Kidney (tissue), 13 donors: ENCODE measurements at regions not wholly inside any gene's neighbourhood (a gene's known extent, or its start where the extent isn't known, plus 50 kb on each side); places are given as distances from the start of the nearest gene placed in this dataset.
A peak's percentile ranks its signal among the peaks of the same experiment; 100 is the strongest.

Experiments used
- DNase-seq, 5 donors: peaks; one replicate each; pipeline ENCODE4 v3.0.0-alpha.2; 2013 to 2020
- FAIRE-seq: peaks from 2 replicates; lab custom pipeline; 2012; peaks lifted over from hg19 to GRCh38; lab: Jason Lieb, UNC
- H3K27ac ChIP-seq, 2 donors: one replicate each; pipeline ENCODE4 v1.7.0; 2013; ENCODE audit warnings: low read depth in 2 of 2, low read length in 2 of 2, inconsistent platforms in 1 of 2
- H3K27me3 ChIP-seq: one replicate; pipeline ENCODE4 v1.7.1; 2013; ENCODE audit warnings: low read length, inconsistent platforms; ENCODE audit not compliant: control insufficient read depth, insufficient read depth
- H3K36me3 ChIP-seq, 3 donors: one replicate each; pipeline versions ENCODE4 v1.7.0 to v1.7.1; 2013; ENCODE audit warnings: low read length in 3 of 3, control low read depth in 1 of 3, inconsistent platforms in 1 of 3; ENCODE audit not compliant: insufficient read depth in 3 of 3, control insufficient read depth in 2 of 3
- H3K4me1 ChIP-seq, 3 donors: one replicate each; pipeline versions ENCODE4 v1.7.0 to v1.7.1; 2013; ENCODE audit warnings: low read length in 3 of 3, inconsistent platforms in 1 of 3, low read depth in 1 of 3; ENCODE audit not compliant: control insufficient read depth in 2 of 3, insufficient read depth in 2 of 3
- H3K4me3 ChIP-seq, 3 donors: one replicate each; pipeline versions ENCODE4 v1.7.0 to v1.8.1; 2013; ENCODE audit warnings: low read length in 3 of 3, control low read depth in 1 of 3, inconsistent platforms in 1 of 3
- H3K9ac ChIP-seq, 3 donors: one replicate each; pipeline versions ENCODE4 v1.7.0 to v1.7.1; 2013; ENCODE audit warnings: low read length in 3 of 3, control low read depth in 1 of 3, inconsistent platforms in 1 of 3
- H3K9me3 ChIP-seq, 3 donors: one replicate each; pipeline versions ENCODE4 v1.7.0 to v1.7.1; 2013; ENCODE audit warnings: low read length in 3 of 3, control low read depth in 1 of 3, inconsistent platforms in 1 of 3; ENCODE audit not compliant: control insufficient read depth in 2 of 3, insufficient read depth in 1 of 3
- intact Hi-C: fragments of 100-400 bp; cut with DNase I; formaldehyde crosslinking; loops from one replicate; pipeline ENCODE4 v1.11.1; 2022
- TF ChIP-seq, protein P1 (sequence below): IDR thresholded peaks from 3 replicates; pipeline ENCODE4 v1.5.1; 2012; ENCODE audit warnings: mild to moderate bottlenecking, moderate library complexity, borderline replicate concordance; ENCODE audit not compliant: insufficient read depth; ENCODE audit errors: extremely low read depth
- donor health status: control.
- donor health status: control.
- donor health status: control.
- donor health status: control.
- donor health status: control.
- donor health status: DM: yes; HTN: yes; CAD: no.
- donor health status: Normal renal cell carcinoma (clear cell type).

DNA sequence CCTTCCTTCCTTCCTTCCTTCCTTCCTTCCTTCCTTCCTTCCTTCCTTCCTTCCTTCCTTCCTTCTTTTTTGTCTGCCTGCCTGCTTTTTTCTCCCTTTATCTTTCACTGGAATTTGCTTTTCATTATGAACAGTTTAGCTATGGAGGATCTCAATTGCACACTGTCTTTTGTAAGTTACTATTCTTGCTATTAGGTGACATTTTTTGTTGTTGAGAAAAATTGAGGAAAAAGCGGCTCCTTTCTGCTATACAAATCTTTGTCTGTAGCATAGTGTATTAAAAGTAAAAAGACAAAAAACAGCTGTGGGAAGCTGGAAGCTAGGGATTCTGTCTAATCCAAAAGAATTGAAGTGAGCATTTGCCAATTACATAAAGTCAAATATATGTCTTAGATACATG is 448.7 kb downstream of the DCDC2C start:
- Histone ChIP-seq H3K27ac (no peak overlapping the region), H3K4me3 (no peak overlapping the region), H3K27me3 (no peaks in the 10 kb centered on the region), H3K9me3 (no peaks in the 10 kb centered on the region), H3K9ac (no peak overlapping the region), H3K36me3 (no peaks in the 10 kb centered on the region), H3K4me1 (no peaks in the 10 kb centered on the region)
- FAIRE-seq (no peak), DNase-seq (no peak)
- TF ChIP-seq, protein P1, sequence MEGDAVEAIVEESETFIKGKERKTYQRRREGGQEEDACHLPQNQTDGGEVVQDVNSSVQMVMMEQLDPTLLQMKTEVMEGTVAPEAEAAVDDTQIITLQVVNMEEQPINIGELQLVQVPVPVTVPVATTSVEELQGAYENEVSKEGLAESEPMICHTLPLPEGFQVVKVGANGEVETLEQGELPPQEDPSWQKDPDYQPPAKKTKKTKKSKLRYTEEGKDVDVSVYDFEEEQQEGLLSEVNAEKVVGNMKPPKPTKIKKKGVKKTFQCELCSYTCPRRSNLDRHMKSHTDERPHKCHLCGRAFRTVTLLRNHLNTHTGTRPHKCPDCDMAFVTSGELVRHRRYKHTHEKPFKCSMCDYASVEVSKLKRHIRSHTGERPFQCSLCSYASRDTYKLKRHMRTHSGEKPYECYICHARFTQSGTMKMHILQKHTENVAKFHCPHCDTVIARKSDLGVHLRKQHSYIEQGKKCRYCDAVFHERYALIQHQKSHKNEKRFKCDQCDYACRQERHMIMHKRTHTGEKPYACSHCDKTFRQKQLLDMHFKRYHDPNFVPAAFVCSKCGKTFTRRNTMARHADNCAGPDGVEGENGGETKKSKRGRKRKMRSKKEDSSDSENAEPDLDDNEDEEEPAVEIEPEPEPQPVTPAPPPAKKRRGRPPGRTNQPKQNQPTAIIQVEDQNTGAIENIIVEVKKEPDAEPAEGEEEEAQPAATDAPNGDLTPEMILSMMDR: no peak
- intact Hi-C loops: no loop called here

DNA sequence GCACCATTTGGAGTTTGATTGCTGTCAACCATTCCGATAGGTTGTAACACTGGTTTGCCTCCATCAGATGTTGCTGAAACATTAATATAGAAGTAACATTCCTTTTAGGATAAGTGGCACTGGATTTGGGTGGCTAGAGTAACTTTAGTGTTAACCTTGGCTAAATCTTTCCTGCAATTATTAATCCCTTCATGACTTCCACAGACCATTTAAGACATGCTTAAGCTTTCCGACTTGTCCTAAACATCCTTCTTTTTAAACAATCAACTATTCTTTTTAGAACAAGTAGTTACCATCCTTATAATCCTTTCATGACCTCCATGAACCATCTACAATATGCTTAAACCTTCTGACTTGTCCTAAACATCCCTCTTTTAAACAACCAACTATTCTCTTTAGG is 465.5 kb downstream of the DCDC2C start:
- no peak for DNase-seq
- H3K4me1 ChIP-seq: no peaks in the 10 kb centered on the region
- H3K27ac ChIP-seq: no peak overlapping the region
- H3K9me3 ChIP-seq: peaks cover 0 to 12% (median 0%) of the 10 kb centered on the region in 3 donors
- H3K9ac ChIP-seq: no peak overlapping the region
- H3K27me3 ChIP-seq: no peaks in the 10 kb centered on the region
- no peaks in the 10 kb centered on the region for H3K36me3 ChIP-seq
- peak overlapping the region in 1 of 3 donors; percentile 13 for H3K4me3 ChIP-seq
- FAIRE-seq: no peak
- TF ChIP-seq, protein P1: no peak
- intact Hi-C loops: no loop called here

DNA sequence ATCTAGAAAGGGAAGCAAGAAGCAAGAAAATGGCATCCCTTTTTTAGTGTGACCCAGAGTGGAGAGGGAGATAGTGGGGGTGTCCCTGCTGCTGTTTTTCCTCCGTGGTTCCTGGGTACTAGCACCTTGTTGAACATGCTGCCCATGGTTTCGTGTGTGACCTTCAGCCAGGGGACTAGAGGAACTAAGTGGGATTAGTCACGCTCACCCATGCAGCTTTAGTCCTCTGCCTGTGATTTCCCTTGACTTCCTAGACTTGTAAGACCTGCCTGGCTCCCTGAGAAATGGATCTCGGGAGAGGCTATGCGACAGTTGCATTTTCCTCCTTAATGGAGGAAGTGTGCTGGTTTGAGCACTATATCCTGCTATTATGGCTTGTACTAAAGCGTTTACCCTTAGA is 471.4 kb downstream of the DCDC2C start:
- H3K4me3 ChIP-seq: no peak overlapping the region
- DNase-seq (no peak), FAIRE-seq (no peak)
- H3K4me1 ChIP-seq: no peaks in the 10 kb centered on the region
- intact Hi-C loops: no loop called here
- no peaks in the 10 kb centered on the region for H3K36me3 ChIP-seq
- H3K27me3 ChIP-seq: no peaks in the 10 kb centered on the region
- no peak overlapping the region for H3K9ac ChIP-seq
- no peak overlapping the region for H3K27ac ChIP-seq
- TF ChIP-seq, protein P1: no peak
- peaks cover 0 to 32% (median 5%) of the 10 kb centered on the region in 3 donors for H3K9me3 ChIP-seq

DNA sequence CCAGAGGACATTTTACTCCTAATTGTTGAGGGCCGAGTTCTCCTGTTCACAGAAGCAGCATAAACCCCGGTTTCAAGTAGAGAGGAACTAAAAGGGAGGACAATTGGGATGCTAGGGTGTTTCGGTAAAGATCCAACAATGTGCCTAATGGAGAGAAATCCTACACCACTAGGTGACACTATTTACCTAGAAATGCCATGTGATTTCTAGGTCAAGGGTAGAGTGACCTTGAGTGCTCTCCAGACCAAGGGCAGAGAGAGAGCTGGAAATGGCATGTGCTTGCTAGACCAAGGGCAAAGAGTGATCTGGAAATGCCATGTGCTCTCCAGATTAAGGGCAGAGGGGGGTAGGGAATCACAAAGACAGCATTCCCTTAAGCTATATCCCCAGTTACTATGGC is 472.0 kb downstream of the DCDC2C start:
- H3K4me1 ChIP-seq: no peaks in the 10 kb centered on the region
- intact Hi-C loops: no loop called here
- no peak for FAIRE-seq
- H3K4me3 ChIP-seq: no peak overlapping the region
- DNase-seq: no peak
- no peak overlapping the region for H3K9ac ChIP-seq
- no peaks in the 10 kb centered on the region for H3K36me3 ChIP-seq
- TF ChIP-seq, protein P1: no peak
- H3K9me3 ChIP-seq: peaks cover 0 to 32% (median 5%) of the 10 kb centered on the region in 3 donors
- no peaks in the 10 kb centered on the region for H3K27me3 ChIP-seq
- no peak overlapping the region for H3K27ac ChIP-seq
